Naive thymus-derived CD4-positive, alpha-beta T cell (primary cell): ENCODE measurements at regions not wholly inside any gene's neighbourhood (a gene's known extent, or its start where the extent isn't known, plus 50 kb on each side); places are given as distances from the start of the nearest gene placed in this dataset.

Source experiments
- ATAC-seq: fragments of 150-1000 bp; cut with Tn5 transposase; 2 replicates; pipeline ENCODE4 v1.10.0; 2021; ENCODE audit warnings: mild to moderate bottlenecking, moderate library complexity
- CTCF ChIA-PET: fragments of 350-600 bp; sonication (Branson Sonifier 250); formaldehyde crosslinking; loops from one replicate; lab custom pipeline; 2021; ENCODE audit warnings: antibody characterized with exemption; lab: Charles Lee
- POLR2A ChIA-PET: fragments of 350-600 bp; sonication (Branson Sonifier 250); formaldehyde crosslinking; loops from one replicate; lab custom pipeline; 2021; ENCODE audit warnings: antibody characterized with exemption, inconsistent platforms; lab: Charles Lee
- DNase-seq, 9 donors: peaks; one replicate each; pipeline versions ENCODE4 v3.0.0 to v3.0.0-alpha.2; 2020 to 2022; ENCODE audit warnings: mixed read lengths in 1 of 9
- H3K27ac ChIP-seq: one replicate; pipeline ENCODE4 v1.7.0; 2013; ENCODE audit warnings: mild to moderate bottlenecking, low read depth, low read length, moderate library complexity
- H3K27me3 ChIP-seq, 2 donors: one replicate each; pipeline ENCODE4 v1.7.0; 2013; ENCODE audit warnings: low read length in 2 of 2, mild to moderate bottlenecking in 2 of 2, moderate library complexity in 2 of 2; ENCODE audit not compliant: control insufficient read depth in 2 of 2, insufficient read depth in 2 of 2
- H3K36me3 ChIP-seq, 3 experiments: 1 replicate in 2 of 3; 2 replicates in 1 of 3; pipeline ENCODE4 v1.7.0; 2013; ENCODE audit warnings: low read length in 3 of 3, mild to moderate bottlenecking in 3 of 3, moderate library complexity in 1 of 3; ENCODE audit not compliant: insufficient read depth in 3 of 3, control insufficient read depth in 2 of 3
- H3K4me1 ChIP-seq, 2 donors: one replicate each; pipeline ENCODE4 v1.7.0; 2013; ENCODE audit warnings: low read length in 2 of 2, mild to moderate bottlenecking in 2 of 2, moderate library complexity in 1 of 2; ENCODE audit not compliant: control insufficient read depth in 2 of 2, insufficient read depth in 2 of 2
- H3K4me3 ChIP-seq: 2 replicates; pipeline ENCODE4 v1.7.0; 2013; ENCODE audit warnings: mild to moderate bottlenecking, low read length
- H3K9me3 ChIP-seq, 3 experiments: 1 replicate in 2 of 3; 2 replicates in 1 of 3; pipeline ENCODE4 v1.7.0; 2013; ENCODE audit warnings: low read length in 3 of 3; ENCODE audit not compliant: control insufficient read depth in 2 of 3
- H3K27ac Mint-ChIP-seq, 9 donors: one replicate each; pipeline ENCODE4 v1.8.0; 2020 to 2022; ENCODE audit warnings: mixed read lengths in 9 of 9, mild to moderate bottlenecking in 8 of 9, moderate library complexity in 5 of 9, inconsistent platforms in 2 of 9
- H3K27me3 Mint-ChIP-seq, 5 donors: one replicate each; pipeline ENCODE4 v1.8.0; 2021 to 2022; ENCODE audit warnings: mixed read lengths in 5 of 5, mild to moderate bottlenecking in 1 of 5
- H3K36me3 Mint-ChIP-seq, 5 donors: one replicate each; pipeline ENCODE4 v1.8.0; 2020 to 2022; ENCODE audit warnings: mixed read lengths in 5 of 5, mild to moderate bottlenecking in 3 of 5, inconsistent platforms in 1 of 5
- H3K4me1 Mint-ChIP-seq, 7 donors: one replicate each; pipeline ENCODE4 v1.8.0; 2020 to 2022; ENCODE audit warnings: mixed read lengths in 7 of 7, mild to moderate bottlenecking in 3 of 7, inconsistent platforms in 1 of 7
- H3K4me3 Mint-ChIP-seq, 10 donors: one replicate each; pipeline ENCODE4 v1.8.0; 2020 to 2022; ENCODE audit warnings: mild to moderate bottlenecking in 10 of 10, mixed read lengths in 10 of 10, moderate library complexity in 6 of 10, inconsistent platforms in 2 of 10
- H3K9me3 Mint-ChIP-seq, 11 donors: one replicate each; pipeline ENCODE4 v1.8.0; 2020 to 2022; ENCODE audit warnings: mixed read lengths in 11 of 11, mild to moderate bottlenecking in 4 of 11, inconsistent platforms in 1 of 11, moderate library complexity in 1 of 11
- intact Hi-C, 2 donors: fragments of 100-400 bp; cut with micrococcal nuclease; formaldehyde crosslinking; loops; one replicate each; pipeline ENCODE4 v1.15.1; 2023

DNA sequence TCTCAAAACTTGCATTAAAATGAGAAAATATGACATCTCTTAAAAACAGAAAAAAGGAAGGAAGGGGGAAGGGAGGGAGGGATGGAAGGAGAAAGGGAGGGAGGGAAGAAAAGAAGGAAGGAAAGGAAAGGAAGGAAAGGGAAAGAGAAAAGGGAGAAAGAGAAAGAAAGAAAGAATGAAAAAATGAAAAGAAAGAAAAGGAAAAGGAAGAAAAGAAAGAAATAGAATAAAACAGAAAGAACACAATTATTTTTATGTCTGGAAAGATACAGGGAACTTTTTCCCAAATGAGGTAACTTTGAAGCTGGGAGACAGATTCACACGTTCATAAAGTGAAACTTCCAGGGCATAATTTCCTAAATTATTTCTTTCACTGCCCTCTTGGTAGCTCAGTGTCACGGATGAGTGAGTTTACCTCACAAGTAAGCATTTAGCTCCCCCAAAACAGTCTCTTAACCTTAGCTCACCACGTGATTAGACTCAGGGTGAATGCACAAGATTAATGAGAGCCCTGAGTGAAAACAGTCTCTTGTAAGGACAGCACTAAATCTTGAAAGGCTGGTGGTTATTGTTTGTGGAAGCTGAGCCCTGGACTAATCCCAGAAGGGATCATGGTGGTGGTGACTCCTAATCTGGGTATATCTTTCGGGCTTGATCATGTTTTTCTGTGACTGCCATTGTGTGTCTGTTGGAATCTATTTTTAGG, 74.1 kb upstream of the HDAC9 start:
- no peak overlapping the region for H3K27ac ChIP-seq

DNA sequence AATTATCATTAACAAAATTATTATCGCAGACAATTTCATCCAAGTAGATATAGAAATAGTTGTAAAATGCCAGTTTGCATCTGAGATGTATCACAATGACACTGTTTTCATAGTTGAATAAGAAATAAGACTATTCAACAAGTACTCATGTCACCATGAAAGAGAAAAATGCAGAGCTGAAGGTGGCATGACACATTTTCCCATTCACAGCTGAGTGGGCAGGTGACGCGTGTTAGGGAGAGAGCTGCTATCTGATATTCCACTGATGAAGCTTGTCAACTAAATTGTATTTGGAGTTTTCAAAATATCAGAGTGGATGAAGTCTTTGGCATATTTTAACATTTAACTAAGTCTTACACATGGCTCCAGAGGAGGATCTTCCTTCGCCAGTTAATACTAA, 70.3 kb upstream of the HDAC9 start:
- H3K27me3 ChIP-seq = no peaks in the 10 kb centered on the region
- H3K27ac Mint-ChIP-seq = no peak overlapping the region
- DNase-seq = no peak
- ChIA-PET CTCF (no interaction called here), POLR2A (no interaction called here)
- H3K4me3 Mint-ChIP-seq = no peak overlapping the region
- H3K4me1 ChIP-seq = no peaks in the 10 kb centered on the region
- intact Hi-C loops = no loop called here
- H3K36me3 ChIP-seq = no peaks in the 10 kb centered on the region
- no peak overlapping the region for H3K4me3 ChIP-seq
- H3K9me3 ChIP-seq = no peaks in the 10 kb centered on the region
- H3K9me3 Mint-ChIP-seq = peaks cover 0 to 7% (median 0%) of the 10 kb centered on the region in 11 donors
- ATAC-seq = no peak
- no peak overlapping the region for H3K27ac ChIP-seq
- H3K4me1 Mint-ChIP-seq = no peaks in the 10 kb centered on the region
- H3K36me3 Mint-ChIP-seq = no peaks in the 10 kb centered on the region
- H3K27me3 Mint-ChIP-seq = peaks cover 0 to 4% (median 0%) of the 10 kb centered on the region in 5 donors

More for the DNA sequence above, 74.1 kb upstream of the HDAC9 start:
- no peak for DNase-seq
- H3K9me3 ChIP-seq = no peaks in the 10 kb centered on the region
- no peak overlapping the region for H3K27ac Mint-ChIP-seq
- ChIA-PET CTCF (no interaction called here), POLR2A (no interaction called here)
- H3K9me3 Mint-ChIP-seq = peaks cover 0 to 3% (median 0%) of the 10 kb centered on the region in 11 donors
- intact Hi-C loops = no loop called here
- no peaks in the 10 kb centered on the region for H3K4me1 Mint-ChIP-seq
- no peak overlapping the region for H3K4me3 ChIP-seq
- no peaks in the 10 kb centered on the region for H3K27me3 Mint-ChIP-seq
- H3K4me1 ChIP-seq = no peaks in the 10 kb centered on the region
- H3K4me3 Mint-ChIP-seq = no peak overlapping the region
- H3K36me3 ChIP-seq = no peaks in the 10 kb centered on the region
- ATAC-seq = no peak
- no peaks in the 10 kb centered on the region for H3K36me3 Mint-ChIP-seq
- peaks cover 0 to 2% of the 10 kb centered on the region in 2 donors for H3K27me3 ChIP-seq

DNA sequence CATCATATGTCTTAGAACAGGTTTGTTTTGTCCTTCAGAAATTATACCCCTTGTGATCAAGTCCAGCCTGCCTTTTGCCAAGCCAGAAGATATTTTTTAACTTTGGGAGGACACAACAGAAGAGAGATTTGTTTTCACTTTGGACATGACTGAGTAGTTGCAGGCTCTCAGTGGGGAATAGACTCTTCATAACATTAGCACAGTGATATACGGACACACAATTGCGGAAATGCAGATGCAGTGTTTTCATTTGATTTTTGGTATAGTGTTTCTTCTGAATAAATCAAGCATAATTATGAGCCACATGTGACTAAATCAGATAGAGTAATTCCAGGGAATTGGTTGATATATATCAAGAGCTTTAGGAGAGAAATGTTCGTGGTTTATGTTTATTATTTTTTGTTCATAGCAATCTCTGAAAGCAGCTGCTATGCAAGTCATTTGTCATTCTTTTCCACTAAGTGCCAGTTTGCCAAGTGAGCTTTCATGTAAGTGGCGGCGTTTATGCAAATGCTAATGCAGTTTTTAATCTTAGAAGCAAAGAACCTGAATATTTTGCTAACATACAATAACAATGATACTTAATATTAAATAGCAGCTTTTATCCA, 69.6 kb upstream of the HDAC9 start:
- H3K4me1 Mint-ChIP-seq = no peaks in the 10 kb centered on the region
- H3K9me3 Mint-ChIP-seq = peaks cover 0 to 7% (median 0%) of the 10 kb centered on the region in 11 donors
- no peak overlapping the region for H3K4me3 ChIP-seq
- H3K27me3 Mint-ChIP-seq = peaks cover 0 to 4% (median 0%) of the 10 kb centered on the region in 5 donors
- DNase-seq = no peak
- ChIA-PET CTCF (no interaction called here), POLR2A (no interaction called here)
- no peak overlapping the region for H3K4me3 Mint-ChIP-seq
- H3K4me1 ChIP-seq = no peaks in the 10 kb centered on the region
- H3K36me3 Mint-ChIP-seq = no peaks in the 10 kb centered on the region
- H3K9me3 ChIP-seq = no peaks in the 10 kb centered on the region
- intact Hi-C loops = no loop called here
- ATAC-seq = no peak
- no peaks in the 10 kb centered on the region for H3K36me3 ChIP-seq
- no peak overlapping the region for H3K27ac ChIP-seq
- no peak overlapping the region for H3K27ac Mint-ChIP-seq
- H3K27me3 ChIP-seq = no peaks in the 10 kb centered on the region

DNA sequence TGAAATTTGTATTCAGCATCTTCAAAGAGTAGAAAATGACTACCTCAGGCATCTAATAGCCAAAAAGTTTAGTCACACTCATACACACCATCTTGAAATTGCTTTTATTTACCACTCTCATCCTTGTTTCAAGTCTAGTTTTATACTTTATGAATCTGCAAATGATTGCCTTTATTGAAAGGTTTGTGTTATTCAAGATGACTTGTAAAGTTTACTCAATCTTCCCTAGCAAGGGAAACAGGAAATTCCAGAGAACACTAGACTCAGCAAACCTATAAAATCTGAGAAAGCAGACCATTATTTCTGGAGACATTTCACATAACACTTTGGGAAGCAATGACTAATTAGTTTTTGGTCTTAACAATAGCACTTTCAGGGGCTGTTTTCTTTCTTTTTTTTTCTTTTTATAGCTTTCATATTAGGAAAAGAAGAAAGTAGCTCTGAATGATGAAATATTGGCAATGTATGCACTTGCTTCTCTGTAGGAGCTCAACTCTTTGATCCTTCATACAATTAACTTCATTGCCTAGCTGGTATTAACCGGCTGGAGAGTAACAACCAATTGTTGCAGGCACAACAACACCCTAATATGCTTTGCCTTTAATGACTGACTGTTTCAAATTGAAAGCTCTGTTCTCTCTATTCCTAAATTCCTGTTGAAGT, 68.9 kb upstream of the HDAC9 start:
- ChIA-PET CTCF (no interaction called here), POLR2A (no interaction called here)
- peaks cover 0 to 7% (median 0%) of the 10 kb centered on the region in 11 donors for H3K9me3 Mint-ChIP-seq
- Histone ChIP-seq H3K27me3 (no peaks in the 10 kb centered on the region), H3K4me3 (no peak overlapping the region), H3K4me1 (no peaks in the 10 kb centered on the region), H3K27ac (no peak overlapping the region), H3K36me3 (no peaks in the 10 kb centered on the region), H3K9me3 (no peaks in the 10 kb centered on the region)
- intact Hi-C loops = no loop called here
- no peaks in the 10 kb centered on the region for H3K36me3 Mint-ChIP-seq
- H3K27me3 Mint-ChIP-seq = peaks cover 0 to 4% (median 0%) of the 10 kb centered on the region in 5 donors
- ATAC-seq = no peak
- no peak for DNase-seq
- no peak overlapping the region for H3K4me3 Mint-ChIP-seq
- H3K27ac Mint-ChIP-seq = no peak overlapping the region
- no peaks in the 10 kb centered on the region for H3K4me1 Mint-ChIP-seq

DNA sequence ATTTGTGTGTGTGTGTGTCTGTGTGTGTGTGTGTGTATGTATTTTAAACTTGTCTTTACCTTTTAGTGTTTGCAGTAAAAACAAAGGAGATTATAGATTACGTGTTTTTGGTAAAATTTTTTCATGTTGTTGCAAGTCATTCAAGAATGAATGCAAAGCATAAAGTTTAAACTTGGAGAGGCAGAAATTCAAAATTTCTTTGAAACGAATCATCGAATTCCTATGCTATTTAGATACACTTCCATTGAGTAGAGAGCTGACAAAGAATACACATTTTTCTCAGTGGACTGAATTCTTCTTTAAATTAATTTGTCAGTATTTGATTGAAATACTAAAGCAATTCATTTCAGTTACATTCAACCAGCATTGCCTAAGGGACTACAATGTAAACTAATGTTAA, 66.0 kb upstream of the HDAC9 start:
- Histone ChIP-seq H3K4me3 (no peak overlapping the region), H3K4me1 (no peaks in the 10 kb centered on the region), H3K36me3 (no peaks in the 10 kb centered on the region), H3K27me3 (no peaks in the 10 kb centered on the region), H3K9me3 (no peaks in the 10 kb centered on the region), H3K27ac (no peak overlapping the region)
- DNase-seq = no peak
- peaks cover 0 to 4% (median 0%) of the 10 kb centered on the region in 5 donors for H3K27me3 Mint-ChIP-seq
- H3K4me3 Mint-ChIP-seq = no peak overlapping the region
- H3K27ac Mint-ChIP-seq = no peak overlapping the region
- ATAC-seq = no peak
- intact Hi-C loops = no loop called here
- ChIA-PET CTCF (no interaction called here), POLR2A (no interaction called here)
- no peaks in the 10 kb centered on the region for H3K4me1 Mint-ChIP-seq
- peaks cover 0 to 7% (median 0%) of the 10 kb centered on the region in 11 donors for H3K9me3 Mint-ChIP-seq
- H3K36me3 Mint-ChIP-seq = no peaks in the 10 kb centered on the region

DNA sequence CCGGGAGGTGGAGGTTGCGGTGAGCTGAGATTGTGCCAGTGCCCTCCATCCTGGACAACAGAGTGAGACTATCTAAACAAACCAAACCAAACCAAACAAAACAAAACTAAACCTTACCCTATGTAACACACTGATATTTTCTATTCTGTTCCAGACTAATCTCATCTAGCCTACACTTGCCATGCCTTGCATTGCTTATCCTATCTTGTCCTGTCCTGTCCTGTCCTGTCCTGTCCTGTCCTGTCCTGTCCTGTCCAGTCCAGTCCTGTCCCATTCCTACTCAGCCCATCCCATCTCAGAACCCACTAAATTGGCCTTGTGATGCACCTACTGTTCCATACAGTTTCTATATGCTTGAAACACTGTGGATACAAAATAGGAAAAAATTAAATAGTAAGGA, 64.7 kb upstream of the HDAC9 start:
- H3K27ac Mint-ChIP-seq = no peak overlapping the region
- Histone ChIP-seq H3K4me1 (no peaks in the 10 kb centered on the region), H3K4me3 (no peak overlapping the region), H3K27me3 (no peaks in the 10 kb centered on the region), H3K27ac (no peak overlapping the region), H3K36me3 (no peaks in the 10 kb centered on the region), H3K9me3 (no peaks in the 10 kb centered on the region)
- DNase-seq (no peak), ATAC-seq (no peak)
- H3K4me3 Mint-ChIP-seq = no peak overlapping the region
- intact Hi-C loops = no loop called here
- H3K9me3 Mint-ChIP-seq = peaks cover 0 to 7% (median 0%) of the 10 kb centered on the region in 11 donors
- H3K27me3 Mint-ChIP-seq = peaks cover 0 to 4% (median 0%) of the 10 kb centered on the region in 5 donors
- POLR2A ChIA-PET = no interaction called here
- no peaks in the 10 kb centered on the region for H3K36me3 Mint-ChIP-seq
- CTCF ChIA-PET = no interaction called here
- H3K4me1 Mint-ChIP-seq = no peaks in the 10 kb centered on the region
